Activated B cell treated with CpG ODN at 0.5 μM for 24 hours (primary cell): ENCODE measurements at regions not wholly inside any gene's neighbourhood (a gene's known extent, or its start where the extent isn't known, plus 50 kb on each side); places are given as distances from the start of the nearest gene placed in this dataset.

Experiments
- ATAC-seq: fragments of 200-7000 bp; cut with Tn5 transposase; one replicate; pipeline ENCODE4 v1.10.0; 2021; ENCODE audit warnings: low read depth, mild to moderate bottlenecking, moderate library complexity
- CTCF ChIA-PET: fragments of 350-600 bp; sonication (Branson Sonifier 250); formaldehyde crosslinking; loops from one replicate; lab custom pipeline; 2021; ENCODE audit warnings: antibody characterized with exemption; lab: Charles Lee
- POLR2A ChIA-PET: fragments of 350-600 bp; sonication (Branson Sonifier 250); formaldehyde crosslinking; loops from one replicate; lab custom pipeline; 2021; ENCODE audit warnings: antibody characterized with exemption; lab: Charles Lee
- DNase-seq: peaks from one replicate; pipeline ENCODE4 v3.0.0; 2022
- H3K27ac Mint-ChIP-seq: one replicate; pipeline ENCODE4 v1.8.0; 2020; ENCODE audit warnings: mixed read lengths
- H3K27me3 Mint-ChIP-seq: one replicate; pipeline ENCODE4 v1.8.0; 2021; ENCODE audit warnings: mixed read lengths
- H3K36me3 Mint-ChIP-seq: one replicate; pipeline ENCODE4 v1.8.0; 2021; ENCODE audit warnings: low read depth, mixed read lengths
- H3K4me1 Mint-ChIP-seq: one replicate; pipeline ENCODE4 v1.8.0; 2021; ENCODE audit warnings: mixed read lengths
- H3K4me3 Mint-ChIP-seq: one replicate; pipeline ENCODE4 v1.8.0; 2020; ENCODE audit warnings: mild to moderate bottlenecking, mixed read lengths
- H3K9me3 Mint-ChIP-seq: one replicate; pipeline ENCODE4 v1.8.0; 2020; ENCODE audit warnings: mixed read lengths
- CTCF ChIP-seq: fragments of 200-600 bp; IDR thresholded peaks from one replicate; pipeline ENCODE4 v1.8.0; 2022; ENCODE audit warnings: antibody characterized with exemption, mild to moderate bottlenecking
- intact Hi-C: fragments of 100-400 bp; cut with micrococcal nuclease; formaldehyde crosslinking; loops from one replicate; pipeline ENCODE4 v1.15.1; 2024

GRCh38 chr22:48091656-48092223 is 1329.3 kb downstream of the TBC1D22A start:
- ChIA-PET CTCF (no interaction called here), POLR2A (no interaction called here)
- peaks cover 61% of the 10 kb centered on the region for H3K4me1 Mint-ChIP-seq
- no peaks in the 10 kb centered on the region for H3K36me3 Mint-ChIP-seq
- H3K4me3 Mint-ChIP-seq = no peak overlapping the region
- H3K27me3 Mint-ChIP-seq = no peaks in the 10 kb centered on the region
- DNase-seq (no peak), ATAC-seq (no peak)
- intact Hi-C loops = no loop called here
- H3K27ac Mint-ChIP-seq = no peak overlapping the region
- no peak for TF ChIP-seq CTCF
- H3K9me3 Mint-ChIP-seq = no peaks in the 10 kb centered on the region

GRCh38 chr22:48091060-48091650 is 1328.7 kb downstream of the TBC1D22A start:
- H3K36me3 Mint-ChIP-seq = no peaks in the 10 kb centered on the region
- H3K9me3 Mint-ChIP-seq = no peaks in the 10 kb centered on the region
- CTCF ChIA-PET = no interaction called here
- intact Hi-C loops = no loop called here
- H3K4me1 Mint-ChIP-seq = peaks cover 55% of the 10 kb centered on the region
- ATAC-seq (peak; percentile 37), DNase-seq (peak; percentile 1)
- no peaks in the 10 kb centered on the region for H3K27me3 Mint-ChIP-seq
- POLR2A ChIA-PET = no interaction called here
- no peak for TF ChIP-seq CTCF
- H3K27ac Mint-ChIP-seq = no peak overlapping the region
- H3K4me3 Mint-ChIP-seq = peak overlapping the region; percentile 58

GRCh38 chr22:48090332-48090672 is 1327.9 kb downstream of the TBC1D22A start:
- no peaks in the 10 kb centered on the region for H3K9me3 Mint-ChIP-seq
- H3K27me3 Mint-ChIP-seq = no peaks in the 10 kb centered on the region
- H3K36me3 Mint-ChIP-seq = no peaks in the 10 kb centered on the region
- POLR2A ChIA-PET = no interaction called here
- peak overlapping the region; percentile 45 for H3K4me3 Mint-ChIP-seq
- CTCF ChIA-PET = no interaction called here
- TF ChIP-seq CTCF = no peak
- ATAC-seq = peak; percentile 28
- intact Hi-C loops = no loop called here
- H3K27ac Mint-ChIP-seq = no peak overlapping the region
- peak; percentile 20 for DNase-seq
- peaks cover 51% of the 10 kb centered on the region for H3K4me1 Mint-ChIP-seq

GRCh38 chr22:48089601-48090331 is 1327.3 kb downstream of the TBC1D22A start:
- Mint-ChIP-seq H3K4me1 (peaks cover 51% of the 10 kb centered on the region), H3K4me3 (peak overlapping the region; percentile 28), H3K27me3 (no peaks in the 10 kb centered on the region), H3K36me3 (no peaks in the 10 kb centered on the region), H3K9me3 (no peaks in the 10 kb centered on the region), H3K27ac (no peak overlapping the region)
- intact Hi-C loops = no loop called here
- DNase-seq (peak; percentile 13), ATAC-seq (peak; percentile 49)
- ChIA-PET CTCF (no interaction called here), POLR2A (no interaction called here)
- no peak for TF ChIP-seq CTCF

GRCh38 chr22:48088926-48089536 is 1326.6 kb downstream of the TBC1D22A start:
- Mint-ChIP-seq H3K9me3 (no peaks in the 10 kb centered on the region), H3K27ac (no peak overlapping the region), H3K4me3 (no peak overlapping the region), H3K27me3 (no peaks in the 10 kb centered on the region), H3K4me1 (peaks cover 53% of the 10 kb centered on the region), H3K36me3 (no peaks in the 10 kb centered on the region)
- intact Hi-C loops = no loop called here
- CTCF ChIA-PET = no interaction called here
- DNase-seq (peak; percentile 4), ATAC-seq (no peak)
- POLR2A ChIA-PET = no interaction called here
- no peak for TF ChIP-seq CTCF
